Progenitor cell of endocrine pancreas (in vitro differentiated cells): ENCODE measurements at regions not wholly inside any gene's neighbourhood (a gene's known extent, or its start where the extent isn't known, plus 50 kb on each side); places are given as distances from the start of the nearest gene placed in this dataset.

ENCODE experiments used
- DNase-seq: peaks from one replicate; pipeline ENCODE4 v3.0.0; 2021; ENCODE audit warnings: low spot score; ENCODE audit not compliant: unreplicated experiment
- H3K27ac Mint-ChIP-seq: 2 replicates; pipeline ENCODE4 v1.8.0; 2021; ENCODE audit warnings: mild to moderate bottlenecking, moderate library complexity, mixed read lengths
- H3K27me3 Mint-ChIP-seq: 2 replicates; pipeline ENCODE4 v1.8.0; 2021; ENCODE audit warnings: mixed read lengths
- H3K36me3 Mint-ChIP-seq: 2 replicates; pipeline ENCODE4 v1.8.0; 2022; ENCODE audit warnings: mixed read lengths; ENCODE audit not compliant: insufficient read depth
- H3K4me1 Mint-ChIP-seq: 2 replicates; pipeline ENCODE4 v1.8.0; 2021; ENCODE audit warnings: low read depth, mixed read lengths
- H3K4me3 Mint-ChIP-seq: 2 replicates; pipeline ENCODE4 v1.8.0; 2021; ENCODE audit warnings: low read depth, mild to moderate bottlenecking, moderate library complexity, mixed read lengths
- H3K9me3 Mint-ChIP-seq: 2 replicates; pipeline ENCODE4 v1.8.0; 2021; ENCODE audit warnings: low read depth, mixed read lengths
- TF ChIP-seq, protein P1 (sequence below): fragments of 200-600 bp; sonication (generic); IDR thresholded peaks from one replicate; pipeline ENCODE4 v1.5.0; 2021; ENCODE audit warnings: antibody characterized with exemption, mild to moderate bottlenecking; ENCODE audit not compliant: unreplicated experiment

DNA sequence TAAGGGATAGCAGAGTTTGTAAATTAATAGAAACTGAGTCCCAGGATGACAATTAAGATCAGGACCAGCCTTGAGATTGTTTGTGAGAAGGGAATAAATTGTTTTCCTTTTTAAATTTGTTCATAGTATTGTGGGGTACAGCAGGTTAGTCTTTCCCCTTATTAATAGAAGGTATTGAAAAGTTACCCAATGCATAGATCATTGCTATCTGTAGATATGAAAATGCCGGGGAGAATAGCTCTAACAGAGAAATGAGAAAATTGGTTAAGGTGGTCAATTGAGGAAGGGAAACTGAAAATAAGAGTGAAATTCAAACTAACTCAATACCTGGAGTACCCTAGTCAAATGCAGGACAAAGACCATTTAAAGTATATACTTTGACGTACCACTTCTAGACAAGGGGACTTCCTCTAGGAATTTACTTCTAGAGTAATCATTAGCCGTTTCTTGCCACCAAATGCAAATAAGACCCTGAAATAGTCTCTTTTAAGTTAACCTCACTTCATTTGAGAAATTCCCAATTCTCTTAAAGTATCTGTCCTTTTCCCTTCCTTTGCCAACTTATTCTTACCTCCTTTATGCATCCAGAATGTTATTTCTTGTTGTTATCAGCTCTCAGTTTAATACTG, 1224.4 kb upstream of the LRRTM1 start:
- Mint-ChIP-seq H3K4me1 (no peaks in the 10 kb centered on the region), H3K27me3 (no peaks in the 10 kb centered on the region), H3K4me3 (no peak overlapping the region), H3K27ac (no peak overlapping the region), H3K9me3 (peaks cover 4% of the 10 kb centered on the region), H3K36me3 (no peaks in the 10 kb centered on the region)
- no peak for DNase-seq
- TF ChIP-seq, protein P1, sequence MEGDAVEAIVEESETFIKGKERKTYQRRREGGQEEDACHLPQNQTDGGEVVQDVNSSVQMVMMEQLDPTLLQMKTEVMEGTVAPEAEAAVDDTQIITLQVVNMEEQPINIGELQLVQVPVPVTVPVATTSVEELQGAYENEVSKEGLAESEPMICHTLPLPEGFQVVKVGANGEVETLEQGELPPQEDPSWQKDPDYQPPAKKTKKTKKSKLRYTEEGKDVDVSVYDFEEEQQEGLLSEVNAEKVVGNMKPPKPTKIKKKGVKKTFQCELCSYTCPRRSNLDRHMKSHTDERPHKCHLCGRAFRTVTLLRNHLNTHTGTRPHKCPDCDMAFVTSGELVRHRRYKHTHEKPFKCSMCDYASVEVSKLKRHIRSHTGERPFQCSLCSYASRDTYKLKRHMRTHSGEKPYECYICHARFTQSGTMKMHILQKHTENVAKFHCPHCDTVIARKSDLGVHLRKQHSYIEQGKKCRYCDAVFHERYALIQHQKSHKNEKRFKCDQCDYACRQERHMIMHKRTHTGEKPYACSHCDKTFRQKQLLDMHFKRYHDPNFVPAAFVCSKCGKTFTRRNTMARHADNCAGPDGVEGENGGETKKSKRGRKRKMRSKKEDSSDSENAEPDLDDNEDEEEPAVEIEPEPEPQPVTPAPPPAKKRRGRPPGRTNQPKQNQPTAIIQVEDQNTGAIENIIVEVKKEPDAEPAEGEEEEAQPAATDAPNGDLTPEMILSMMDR: no peak

DNA sequence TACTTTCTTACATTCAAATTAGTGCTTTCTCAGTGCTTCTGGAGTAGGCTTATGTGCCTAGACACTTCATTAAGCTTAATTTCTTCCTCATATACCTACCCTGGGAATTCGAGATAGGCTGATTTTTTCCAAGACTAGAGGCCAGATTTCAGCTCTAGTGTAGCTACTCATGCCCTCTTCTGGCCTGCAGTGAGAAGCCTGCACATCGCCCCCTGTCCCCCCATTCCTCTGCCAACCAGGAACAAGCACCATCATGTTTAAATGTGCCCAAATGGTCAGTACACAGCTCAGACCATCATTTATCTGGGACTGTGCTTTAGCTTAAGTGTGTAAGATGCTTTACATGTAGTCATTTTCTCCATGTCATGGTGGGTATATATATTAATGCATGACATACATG, 1218.8 kb upstream of the LRRTM1 start:
- H3K27me3 Mint-ChIP-seq: no peaks in the 10 kb centered on the region

DNA sequence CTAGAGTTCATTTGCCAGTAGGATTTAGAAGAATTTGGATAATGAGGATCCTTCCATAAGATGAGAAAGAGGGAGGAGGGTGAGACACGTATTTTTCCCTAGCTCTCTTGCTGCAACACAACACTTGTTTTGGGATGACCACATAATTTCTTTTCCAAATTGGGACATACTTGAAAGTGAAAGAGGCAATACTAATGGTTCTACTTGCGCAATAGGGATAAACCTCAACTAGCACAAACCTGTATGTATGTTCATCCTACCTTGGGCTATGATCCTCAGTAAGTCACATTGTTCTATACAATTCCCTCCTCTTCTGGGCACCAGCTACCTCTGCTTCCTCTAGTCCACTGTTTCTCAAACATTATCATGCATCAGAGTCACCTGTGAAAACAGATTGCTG, 1208.8 kb upstream of the LRRTM1 start:
- Mint-ChIP-seq H3K27me3 (no peaks in the 10 kb centered on the region), H3K36me3 (no peaks in the 10 kb centered on the region), H3K27ac (no peak overlapping the region), H3K9me3 (no peaks in the 10 kb centered on the region), H3K4me1 (no peaks in the 10 kb centered on the region), H3K4me3 (no peak overlapping the region)
- TF ChIP-seq, protein P1: no peak
- no peak for DNase-seq

More for the DNA sequence above, 1218.8 kb upstream of the LRRTM1 start:
- TF ChIP-seq, protein P1: no peak
- peaks cover 4% of the 10 kb centered on the region for H3K9me3 Mint-ChIP-seq
- H3K27ac Mint-ChIP-seq: no peak overlapping the region
- no peaks in the 10 kb centered on the region for H3K4me1 Mint-ChIP-seq
- H3K36me3 Mint-ChIP-seq: no peaks in the 10 kb centered on the region
- DNase-seq: no peak
- no peak overlapping the region for H3K4me3 Mint-ChIP-seq

DNA sequence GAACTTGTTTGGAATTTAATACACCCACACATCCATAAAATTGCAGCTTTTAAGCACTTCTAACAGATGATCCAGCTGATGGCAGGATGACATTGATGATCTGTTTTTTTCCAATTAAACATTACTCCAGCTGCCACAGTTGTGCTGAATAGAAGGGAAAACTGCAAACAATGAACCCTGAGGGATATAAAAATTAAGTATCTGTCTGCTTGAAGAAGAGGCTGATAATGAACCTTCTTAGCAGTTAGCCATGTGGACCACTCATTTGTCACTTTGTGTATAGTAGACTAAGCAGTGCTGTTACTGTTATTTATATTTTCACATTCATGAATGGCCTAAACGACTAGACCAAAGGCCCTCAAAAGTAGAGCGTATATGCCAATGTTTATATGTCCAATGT, 1201.0 kb upstream of the LRRTM1 start:
- Mint-ChIP-seq H3K9me3 (peaks cover 5% of the 10 kb centered on the region), H3K36me3 (no peaks in the 10 kb centered on the region), H3K27me3 (no peaks in the 10 kb centered on the region), H3K4me3 (no peak overlapping the region), H3K27ac (no peak overlapping the region), H3K4me1 (no peaks in the 10 kb centered on the region)
- TF ChIP-seq, protein P1: no peak
- DNase-seq: no peak

DNA sequence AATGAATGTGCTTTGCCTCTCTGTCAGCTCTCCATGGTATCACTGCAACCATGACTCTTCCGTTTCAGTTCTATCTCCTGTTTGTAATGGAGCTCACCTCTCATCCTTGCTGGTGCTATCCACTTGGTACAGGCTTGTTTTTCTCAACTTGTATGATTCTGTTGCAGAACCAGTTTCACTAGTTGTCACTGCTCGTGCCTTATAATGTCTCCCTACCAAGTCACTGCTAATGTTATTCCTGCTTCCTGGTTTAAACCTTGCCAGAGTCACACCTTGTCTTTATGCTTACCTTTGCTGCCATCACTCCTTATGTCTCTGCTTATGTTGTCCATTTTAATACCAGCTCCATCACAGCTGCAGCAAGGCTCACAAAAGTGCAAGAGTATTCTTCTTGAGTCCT, 1191.0 kb upstream of the LRRTM1 start:
- Mint-ChIP-seq H3K36me3 (no peaks in the 10 kb centered on the region), H3K9me3 (no peaks in the 10 kb centered on the region), H3K4me1 (peaks cover 2% of the 10 kb centered on the region), H3K27ac (no peak overlapping the region), H3K27me3 (no peaks in the 10 kb centered on the region), H3K4me3 (no peak overlapping the region)
- DNase-seq: no peak
- TF ChIP-seq, protein P1: no peak
